Activated CD4-positive, alpha-beta T cell treated with anti-CD3 and anti-CD28 coated beads, Interleukin-2, amount 50 U/mL, for 4 hours (primary cell): ENCODE measurements at regions not wholly inside any gene's neighbourhood (a gene's known extent, or its start where the extent isn't known, plus 50 kb on each side); places are given as distances from the start of the nearest gene placed in this dataset.

Source experiments
- DNase-seq, 2 experiments: peaks; one replicate each; pipeline ENCODE4 v3.0.0-alpha.2; 2020

GRCh38 chr2:181190711-181191110, 210.3 kb downstream of the UBE2E3 start:
- DNase-seq, result no peak

DNA sequence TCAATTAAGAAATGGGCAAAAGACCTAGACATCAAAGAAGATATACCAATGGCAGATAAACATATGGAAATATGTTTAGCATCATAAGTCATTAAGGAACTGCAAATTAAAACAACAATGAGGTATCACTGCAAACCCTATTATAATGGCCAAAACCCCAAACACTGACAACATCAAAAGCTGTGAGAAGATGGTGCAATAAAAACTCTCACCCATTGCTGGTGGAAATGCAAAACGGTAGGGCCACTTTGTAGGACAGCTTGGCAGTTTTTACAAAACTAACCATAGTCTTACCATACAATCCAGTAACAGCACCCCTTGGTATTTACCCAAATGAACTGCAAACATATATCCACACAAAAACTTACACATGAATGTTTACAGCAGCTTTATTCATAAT, 213.1 kb downstream of the UBE2E3 start:
- no peak for DNase-seq

DNA sequence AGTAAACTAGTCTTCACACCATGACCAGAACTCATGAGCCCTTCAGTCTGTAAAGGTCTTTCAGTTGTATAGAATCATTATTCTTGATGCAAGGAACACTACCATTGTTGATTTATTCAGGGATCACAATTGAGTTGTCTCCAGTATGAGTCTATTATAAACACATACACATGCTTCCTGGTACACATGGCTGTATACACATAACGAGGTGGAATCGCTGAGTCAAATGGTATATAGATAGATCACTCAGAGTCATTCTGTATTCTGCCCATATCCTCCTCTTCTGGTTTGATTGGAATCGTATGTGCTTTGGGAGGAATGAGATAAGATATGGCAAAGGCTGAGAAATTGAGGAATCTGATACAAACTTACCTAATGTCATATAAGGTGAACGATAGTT, 216.0 kb downstream of the UBE2E3 start:
- DNase-seq, result no peak

GRCh38 chr2:181197140-181197760, 216.8 kb downstream of the UBE2E3 start:
- no peak for DNase-seq

DNA sequence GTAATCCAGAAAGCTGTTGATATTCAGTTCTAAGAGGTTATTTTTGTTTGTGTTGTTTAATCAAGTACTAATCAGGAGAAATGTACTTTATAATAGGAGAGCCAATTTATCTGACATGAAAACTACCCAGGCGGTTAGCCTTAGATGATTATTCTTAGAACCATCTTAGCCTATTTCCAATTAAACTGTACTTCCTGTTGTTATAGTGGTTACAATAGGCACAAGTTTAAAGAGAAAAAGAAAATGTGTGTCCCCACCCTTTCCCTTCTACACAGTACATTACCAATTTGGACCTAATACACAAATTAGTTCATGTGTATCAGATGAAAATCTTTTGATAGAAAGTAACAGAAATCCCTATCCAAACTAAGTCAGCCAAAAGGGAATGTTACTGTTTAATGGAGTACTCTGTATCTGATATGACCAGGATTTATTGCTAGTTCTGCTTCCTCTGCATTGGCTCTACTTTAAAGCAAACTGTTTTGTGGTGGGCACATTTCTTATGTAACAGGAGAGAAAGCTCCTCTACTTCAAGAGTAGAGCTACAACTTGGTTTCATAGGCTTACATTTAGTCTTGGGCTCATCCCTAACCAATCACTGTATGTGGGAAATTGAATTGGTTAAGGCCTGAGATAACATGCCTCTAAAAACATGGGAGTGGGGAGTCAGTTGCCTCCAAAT, 217.9 kb downstream of the UBE2E3 start:
- no peak for DNase-seq

GRCh38 chr2:181203412-181203811, 223.0 kb downstream of the UBE2E3 start:
- DNase-seq, result no peak

DNA sequence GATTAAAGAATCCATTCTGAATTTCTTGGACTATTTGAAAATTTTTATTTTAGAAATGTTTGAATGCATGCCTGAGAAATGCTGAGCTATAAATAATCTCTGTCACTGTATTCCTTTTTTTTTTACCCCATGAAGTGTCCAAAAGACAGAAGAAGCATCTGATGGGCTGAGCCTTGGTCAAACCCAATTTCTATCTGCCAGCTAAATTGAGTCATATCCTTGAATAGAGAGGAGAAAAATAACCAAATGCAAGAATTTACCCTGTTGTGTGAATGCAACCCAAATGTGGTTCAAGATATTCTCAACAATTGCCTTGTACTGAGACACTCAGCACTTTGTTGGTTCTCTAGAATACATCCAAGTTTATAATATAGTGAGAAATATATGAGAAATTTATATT, 223.5 kb downstream of the UBE2E3 start:
- no peak for DNase-seq

DNA sequence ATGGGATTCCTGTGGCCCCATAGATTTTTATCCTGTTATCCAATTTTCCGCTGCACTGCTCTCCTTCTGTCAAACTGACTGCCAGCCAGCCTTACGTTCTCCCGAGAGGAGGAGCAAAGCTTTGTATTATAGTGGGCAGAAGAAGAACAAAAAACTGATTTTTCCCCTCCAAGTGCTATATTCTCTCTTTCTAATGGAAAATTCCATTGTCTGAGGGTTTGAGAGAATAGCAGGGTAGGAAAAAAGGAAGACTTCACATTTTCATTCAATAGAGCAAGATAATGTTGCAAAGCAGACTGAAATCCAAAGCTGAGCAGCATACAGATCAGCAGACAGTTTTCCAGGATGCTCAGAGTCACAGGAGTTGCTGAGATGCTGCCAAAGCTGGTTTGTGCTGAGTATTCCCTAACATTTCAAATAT, 238.0 kb downstream of the UBE2E3 start:
- no peak for DNase-seq

DNA sequence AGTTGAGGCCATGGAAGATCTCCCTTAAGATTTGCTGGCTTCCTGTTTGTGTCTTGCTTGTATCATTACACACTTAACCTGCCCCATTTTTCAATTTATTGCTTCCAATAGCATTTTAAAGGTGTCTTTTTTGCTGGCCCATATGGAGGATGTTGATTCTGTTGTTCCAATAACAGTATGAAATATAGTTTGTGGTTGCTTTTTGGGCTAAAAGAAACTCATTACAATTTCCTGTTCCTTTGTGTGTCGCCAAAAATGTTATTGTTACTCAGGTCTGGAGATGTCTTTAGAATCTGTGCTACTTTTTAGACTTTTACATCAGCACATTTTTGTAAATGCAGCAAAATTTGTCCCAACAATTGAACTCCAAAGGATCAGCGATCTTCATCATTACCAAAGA, 234.0 kb upstream of the ITGA4 start:
- DNase-seq, result no peak

GRCh38 chr2:181224866-181225265, 232.3 kb upstream of the ITGA4 start:
- DNase-seq, result no peak

DNA sequence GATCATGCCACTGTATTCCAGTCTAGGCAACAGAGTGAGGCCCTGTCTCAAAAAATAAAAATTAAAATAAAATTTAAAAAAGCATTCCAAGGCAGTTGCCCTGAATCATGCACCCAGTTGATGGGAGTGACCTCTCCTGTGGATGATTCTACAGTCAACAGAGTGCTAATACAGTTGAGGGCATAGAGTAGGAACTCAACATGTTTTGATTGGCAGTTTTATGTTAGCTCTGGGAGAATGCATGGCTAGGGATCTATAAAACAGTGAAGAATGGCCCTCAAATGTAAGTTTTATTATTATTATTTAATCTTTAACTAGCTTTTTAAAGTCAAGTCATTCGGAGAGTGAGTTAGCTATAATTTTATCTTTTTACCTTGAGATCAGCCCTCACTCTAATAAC, 228.5 kb upstream of the ITGA4 start:
- no peak for DNase-seq

- DNase-seq, result no peak
Observed at GRCh38 chr2:181231151-181231550, 226.0 kb upstream of the ITGA4 start.

- no peak for DNase-seq
Observed at GRCh38 chr2:181231886-181232621, 225.1 kb upstream of the ITGA4 start.

GRCh38 chr2:181234487-181234891, 222.7 kb upstream of the ITGA4 start:
- no peak for DNase-seq

GRCh38 chr2:181235011-181235410, 222.2 kb upstream of the ITGA4 start:
- no peak for DNase-seq

DNA sequence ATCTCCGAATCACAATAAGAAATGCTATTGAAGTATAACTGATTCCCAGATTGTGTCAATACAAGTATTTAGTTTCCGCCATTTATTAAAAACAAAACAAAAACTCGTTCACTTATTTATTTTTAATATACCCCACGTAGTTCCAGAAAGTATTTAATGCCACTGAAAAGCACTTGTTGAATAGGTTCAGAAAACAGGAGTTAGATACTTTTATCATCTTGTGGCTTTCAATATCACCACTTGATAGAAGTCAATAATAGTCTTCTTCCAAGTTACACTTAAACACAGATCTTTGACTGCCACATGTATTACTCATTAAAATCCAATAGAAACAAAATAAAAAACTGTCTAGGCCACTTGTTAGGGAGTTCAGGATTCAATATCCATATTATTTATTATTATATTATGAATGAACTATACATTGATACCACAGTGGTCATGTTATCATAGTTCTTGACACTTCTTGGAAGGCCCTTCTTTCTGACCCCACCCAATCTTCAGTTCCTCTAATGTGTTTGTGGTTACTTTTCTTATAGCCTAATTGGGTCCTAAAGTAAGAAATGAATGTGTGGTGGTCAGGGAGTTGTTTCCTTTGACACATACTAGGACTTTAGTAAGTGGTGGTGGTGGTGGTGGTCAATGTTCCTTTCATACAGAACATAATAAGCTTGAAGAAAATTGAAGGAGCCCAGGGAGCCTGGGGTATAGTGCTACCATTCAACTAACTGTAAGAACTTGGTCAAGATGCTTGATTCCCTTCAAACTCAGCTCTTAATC, 221.3 kb upstream of the ITGA4 start:
- no peak for DNase-seq

- DNase-seq, result peak in 1 of 2 experiments; percentile 7
Observed at GRCh38 chr2:181239201-181239799, 217.9 kb upstream of the ITGA4 start.

DNA sequence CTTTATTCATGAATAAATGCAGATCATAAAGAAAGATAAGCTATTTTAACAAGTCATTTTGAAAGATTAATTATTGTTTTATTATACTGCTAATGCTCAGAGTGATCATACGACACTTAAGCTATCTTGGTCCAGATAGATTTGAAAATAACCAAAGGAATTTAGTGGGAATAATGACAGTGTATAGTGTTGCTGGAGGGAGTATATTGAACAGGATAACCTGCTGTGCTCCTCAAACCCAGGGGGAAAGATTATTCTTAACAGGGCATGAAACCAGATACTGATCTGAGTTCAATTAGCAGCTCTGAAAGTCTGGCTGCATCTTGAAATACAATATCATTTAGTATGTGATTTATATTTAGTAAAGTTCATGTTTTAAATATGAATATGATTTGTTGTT, 216.3 kb upstream of the ITGA4 start:
- no peak for DNase-seq

DNA sequence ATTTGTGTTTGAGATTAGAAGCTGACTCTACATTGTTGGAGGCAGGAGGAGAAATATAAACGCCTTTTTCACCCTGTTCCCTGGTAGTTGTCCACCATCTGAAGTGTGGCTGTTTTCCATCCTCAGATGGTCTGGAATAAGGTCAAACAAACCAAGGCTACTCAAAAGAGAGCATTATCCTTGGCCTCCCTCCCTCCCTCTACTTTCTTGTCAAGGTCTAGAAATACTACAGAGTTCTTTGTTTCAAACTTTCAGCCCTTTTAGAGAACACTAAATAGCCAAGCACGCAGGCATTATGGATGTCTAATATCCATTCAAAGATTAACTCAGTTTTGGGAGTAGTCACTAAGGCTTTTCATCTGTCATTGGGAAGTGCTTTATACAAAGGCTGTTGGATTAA, 215.8 kb upstream of the ITGA4 start:
- DNase-seq, result no peak

DNA sequence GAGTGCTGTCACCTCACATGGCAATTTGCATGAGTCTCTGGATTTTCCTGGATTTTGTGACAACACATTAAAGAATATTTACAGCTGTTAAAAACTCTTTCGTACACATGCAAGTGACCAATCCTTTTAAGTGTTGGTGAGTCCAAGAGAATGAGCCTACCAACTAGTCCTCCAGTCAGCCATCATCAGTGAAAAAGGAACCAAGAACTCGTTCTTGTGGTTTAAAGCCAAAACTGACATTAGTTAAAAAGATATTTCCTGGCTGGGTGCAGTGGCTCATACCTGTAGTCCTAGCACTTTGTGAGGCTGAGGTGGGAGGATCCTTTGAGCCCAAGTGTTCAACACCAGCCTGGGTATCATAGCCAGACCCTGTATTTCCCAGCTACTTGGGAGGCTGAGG, 215.4 kb upstream of the ITGA4 start:
- DNase-seq, result peak in 1 of 2 experiments; percentile 1

GRCh38 chr2:181242262-181242661, 214.9 kb upstream of the ITGA4 start:
- DNase-seq, result no peak

- no peak for DNase-seq
Observed at GRCh38 chr2:181243319-181243718, 213.9 kb upstream of the ITGA4 start.

DNA sequence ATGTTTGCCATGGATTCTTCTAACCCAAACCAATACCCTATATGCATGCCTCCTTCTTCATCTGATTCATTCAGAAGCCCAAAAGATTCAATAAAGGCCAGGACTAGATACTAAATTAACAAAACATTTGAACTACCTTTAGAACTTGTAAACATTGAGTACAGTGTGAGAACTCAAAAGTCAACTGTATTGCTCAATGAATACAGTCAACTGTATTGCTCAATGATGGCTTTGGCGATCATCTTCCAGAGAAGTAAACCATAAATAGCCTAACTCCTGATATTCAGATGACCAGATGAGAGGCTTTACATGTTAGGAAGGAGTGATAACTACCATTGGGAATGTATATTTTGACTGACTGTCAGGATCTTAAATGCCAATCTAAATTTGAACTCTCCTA, 206.5 kb upstream of the ITGA4 start:
- DNase-seq, result no peak
